Spinal cord (tissue), 9 donors: ENCODE measurements at regions not wholly inside any gene's neighbourhood (a gene's known extent, or its start where the extent isn't known, plus 50 kb on each side); places are given as distances from the start of the nearest gene placed in this dataset.

ENCODE experiments used
- DNase-seq, 6 donors: peaks; one replicate each; pipeline versions ENCODE4 v3.0.0 to v3.0.0-alpha.2; 2013 to 2015; ENCODE audit warnings: low spot score in 6 of 6, low read depth in 4 of 6
- H3K27ac ChIP-seq: one replicate; pipeline ENCODE4 v1.5.1; 2013; ENCODE audit warnings: low read depth, low read length, control low read depth
- H3K27me3 ChIP-seq: one replicate; pipeline ENCODE4 v1.6.1; 2013; ENCODE audit warnings: low read length; ENCODE audit not compliant: control insufficient read depth, insufficient read depth
- H3K36me3 ChIP-seq: one replicate; pipeline ENCODE4 v1.6.1; 2013; ENCODE audit warnings: low read length; ENCODE audit not compliant: control insufficient read depth, insufficient read depth
- H3K4me1 ChIP-seq: one replicate; pipeline ENCODE4 v1.6.1; 2013; ENCODE audit warnings: low read length; ENCODE audit not compliant: control insufficient read depth, insufficient read depth
- H3K4me3 ChIP-seq: one replicate; pipeline ENCODE4 v1.5.1; 2013; ENCODE audit warnings: low read depth, low read length, control low read depth
- H3K9me3 ChIP-seq: one replicate; pipeline ENCODE4 v1.6.1; 2013; ENCODE audit warnings: low read length; ENCODE audit not compliant: control insufficient read depth, insufficient read depth
- WGBS: methylation state at CpG from one replicate; pipeline ENCODE4 v1.1.5; 2013; ENCODE audit warnings: missing lambda C conversion rate; ENCODE audit not compliant: insufficient coverage; 5-methylcytosine and 5-hydroxymethylcytosine counted together
- donor health status: healthy.

DNA sequence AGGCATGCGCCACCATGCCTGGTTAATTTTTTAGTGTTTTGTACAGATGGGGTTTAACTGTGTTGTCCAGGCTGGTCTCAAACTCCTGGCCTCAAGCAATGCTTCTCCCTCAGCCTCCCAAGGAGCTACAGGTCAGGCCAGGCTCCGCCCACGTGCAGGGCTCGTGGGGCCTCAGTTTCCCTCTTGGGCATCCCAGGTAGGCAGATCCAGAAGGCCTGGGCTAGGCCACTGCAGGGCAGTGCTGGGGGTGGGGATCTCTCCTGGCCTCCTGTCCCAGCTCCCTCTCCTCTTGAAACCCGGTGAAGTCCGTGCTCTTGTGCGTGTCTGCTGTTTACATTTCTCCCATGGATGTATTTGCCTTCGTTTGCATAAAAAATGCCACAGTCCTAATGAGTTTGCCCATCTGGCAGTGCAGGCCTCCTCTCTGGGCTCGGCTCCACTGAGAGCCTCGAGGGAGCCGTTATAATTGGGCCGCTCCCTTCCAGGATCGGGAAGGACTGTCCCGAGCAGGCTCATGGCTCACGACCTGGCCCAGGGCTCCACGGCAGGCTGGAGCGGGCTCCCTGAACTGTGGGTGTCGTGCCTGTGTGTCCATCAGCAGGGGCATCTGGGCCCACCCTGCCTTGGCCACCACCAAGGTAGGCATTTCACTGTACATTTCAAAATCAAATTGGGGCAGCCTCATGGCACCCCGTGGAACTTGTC lies 52.6 kb upstream of the RUFY1 start:
- Histone ChIP-seq H3K36me3 (no peaks in the 10 kb centered on the region), H3K27ac (no peak overlapping the region), H3K4me3 (no peak overlapping the region), H3K9me3 (no peaks in the 10 kb centered on the region), H3K4me1 (peaks cover 4% of the 10 kb centered on the region), H3K27me3 (no peaks in the 10 kb centered on the region)
- WGBS = 61% methylated on average over 15 of the region's 19 CpGs
- peak in 2 of 6 donors; percentile 44 to 62 for DNase-seq

DNA sequence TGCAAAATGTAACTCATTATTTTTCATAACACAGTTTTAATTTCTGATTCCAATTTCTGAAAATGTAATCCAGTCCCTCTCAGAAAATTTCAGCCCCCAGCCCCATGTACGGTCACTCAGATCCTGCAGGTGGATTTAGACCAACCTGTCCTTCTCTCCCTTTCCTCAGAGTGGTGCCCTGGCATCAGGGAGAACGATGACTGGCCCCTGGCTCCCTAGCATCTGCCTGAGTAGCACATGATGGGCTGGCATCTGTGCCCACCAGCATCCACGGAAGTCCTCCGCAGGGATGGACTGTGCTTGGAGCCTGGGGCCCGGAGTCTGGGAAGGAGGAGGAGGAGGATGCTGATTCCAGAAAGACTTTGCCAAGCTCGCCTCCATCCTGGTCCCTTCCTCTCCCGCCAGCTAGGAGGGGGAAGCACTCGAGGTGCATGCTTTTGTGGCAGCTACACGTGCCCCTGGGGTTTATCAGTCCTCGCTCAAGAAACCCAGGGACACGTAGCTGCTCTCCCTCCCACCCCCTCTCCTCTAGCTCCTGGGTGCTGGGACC lies 54.4 kb upstream of the RUFY1 start:
- no peaks in the 10 kb centered on the region for H3K36me3 ChIP-seq
- no peak for DNase-seq
- no peaks in the 10 kb centered on the region for H3K27me3 ChIP-seq
- peaks cover 4% of the 10 kb centered on the region for H3K4me1 ChIP-seq
- H3K27ac ChIP-seq = no peak overlapping the region
- 55% methylated on average over 8 of the region's 11 CpGs for WGBS
- no peak overlapping the region for H3K4me3 ChIP-seq
- H3K9me3 ChIP-seq = no peaks in the 10 kb centered on the region

DNA sequence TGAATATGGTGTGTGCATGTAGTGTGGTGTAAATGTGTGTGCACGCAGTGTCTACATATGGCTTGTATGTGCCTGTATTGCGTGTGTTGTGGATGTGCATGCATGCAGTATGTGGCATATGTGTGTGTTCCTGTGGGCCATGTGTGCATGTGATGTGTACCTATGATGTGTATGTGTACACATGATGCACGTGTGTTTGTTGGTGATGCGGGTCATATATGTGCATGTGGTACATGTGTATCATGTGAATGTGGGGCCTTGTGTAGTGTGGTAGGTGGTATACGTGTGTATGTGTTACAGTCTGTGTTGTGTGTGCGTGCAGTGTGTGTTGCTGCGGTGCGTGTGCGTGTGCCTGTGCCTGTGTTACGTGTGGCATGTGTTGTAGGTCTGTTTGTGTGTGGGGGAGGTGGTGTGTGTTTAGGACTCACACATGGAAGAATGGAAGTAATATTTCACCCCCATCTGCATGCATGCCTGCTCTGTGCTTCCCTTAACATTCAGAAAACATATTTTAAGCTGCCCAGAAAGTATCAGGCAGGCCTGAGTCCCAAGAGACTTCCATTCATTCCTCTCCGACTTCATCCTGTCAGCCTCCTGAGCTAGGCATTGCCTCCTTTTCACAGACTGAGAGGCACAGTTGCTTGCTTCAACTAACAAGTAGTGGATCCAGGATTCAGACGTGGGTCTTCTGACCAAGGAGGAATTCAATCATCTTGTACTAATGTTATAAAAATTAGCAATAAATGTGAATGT lies 55.4 kb upstream of the RUFY1 start:
- Histone ChIP-seq H3K4me3 (no peak overlapping the region), H3K9me3 (no peaks in the 10 kb centered on the region), H3K27me3 (no peaks in the 10 kb centered on the region), H3K27ac (no peak overlapping the region), H3K36me3 (no peaks in the 10 kb centered on the region), H3K4me1 (peaks cover 4% of the 10 kb centered on the region)
- WGBS = 85% methylated on average over 7 of the region's 12 CpGs
- no peak for DNase-seq

DNA sequence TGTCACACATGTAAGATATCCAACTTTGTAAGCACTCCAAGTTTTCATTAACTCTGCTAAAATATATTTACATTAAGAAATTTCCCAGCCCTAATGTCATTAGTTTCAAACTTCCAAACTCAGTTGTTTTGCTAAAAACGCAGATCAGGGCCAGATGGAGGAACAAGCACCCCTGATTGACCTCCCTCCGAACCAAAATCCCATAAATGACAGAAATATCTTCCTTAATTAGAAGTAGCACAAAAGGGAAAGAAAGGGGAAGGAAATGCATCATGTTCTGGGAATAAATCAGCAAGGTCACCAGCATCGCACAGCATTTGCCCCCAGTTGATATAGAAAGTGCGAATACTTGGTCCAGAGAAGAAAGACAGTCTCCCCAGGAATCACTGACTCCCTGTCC lies 61.4 kb upstream of the RUFY1 start:
- WGBS = 93% methylated on average over 2 of the region's 4 CpGs
- Histone ChIP-seq H3K9me3 (no peaks in the 10 kb centered on the region), H3K27me3 (no peaks in the 10 kb centered on the region), H3K4me1 (peaks cover 16% of the 10 kb centered on the region), H3K4me3 (no peak overlapping the region), H3K36me3 (no peaks in the 10 kb centered on the region), H3K27ac (no peak overlapping the region)
- no peak for DNase-seq

DNA sequence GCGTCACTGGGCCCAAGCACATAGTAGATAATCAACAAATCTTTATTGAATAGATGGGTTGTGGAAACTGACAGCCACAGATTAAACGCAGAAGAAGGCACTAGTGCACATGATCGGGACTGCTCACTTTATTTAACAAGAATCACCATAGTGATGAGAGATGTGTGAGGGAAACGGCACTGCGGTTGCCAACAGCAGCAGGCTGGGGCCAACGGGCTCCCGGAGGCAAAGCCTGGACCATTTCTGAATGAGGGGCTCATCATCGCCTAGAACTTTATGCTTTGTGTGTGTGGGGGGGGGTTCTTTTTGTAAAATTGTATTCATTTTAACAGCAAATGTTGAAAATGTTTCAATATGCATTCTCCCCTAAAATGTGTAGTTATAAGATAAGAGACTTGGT lies 61.9 kb upstream of the RUFY1 start:
- H3K27me3 ChIP-seq = no peaks in the 10 kb centered on the region
- H3K4me3 ChIP-seq = no peak overlapping the region
- no peaks in the 10 kb centered on the region for H3K9me3 ChIP-seq
- no peak overlapping the region for H3K27ac ChIP-seq
- H3K4me1 ChIP-seq = peaks cover 16% of the 10 kb centered on the region
- DNase-seq = peak in 2 of 6 donors; percentile 69 to 79
- H3K36me3 ChIP-seq = no peaks in the 10 kb centered on the region
- 26% methylated on average over 3 of the region's 8 CpGs for WGBS

DNA sequence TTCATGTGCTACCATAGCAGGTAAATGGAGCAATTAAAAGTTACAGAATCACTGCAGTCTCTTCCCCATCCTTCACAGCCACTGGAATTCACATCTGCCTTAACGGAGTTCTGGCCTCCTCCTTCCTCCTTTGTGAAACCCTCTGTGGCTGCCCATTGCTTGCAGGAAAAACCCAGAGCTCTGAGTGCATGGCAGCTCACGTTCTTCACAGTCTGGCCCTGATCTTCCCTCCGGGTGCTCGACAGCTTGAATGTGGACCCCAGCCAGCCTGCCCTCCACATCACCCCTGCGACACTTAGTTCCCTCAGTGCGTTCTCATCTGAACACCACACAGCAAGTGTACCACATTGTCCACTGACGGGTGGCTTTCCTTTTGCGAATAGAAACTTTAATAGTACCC lies 63.2 kb upstream of the RUFY1 start:
- 78% methylated on average over 6 of the region's 8 CpGs for WGBS
- Histone ChIP-seq H3K4me3 (no peak overlapping the region), H3K27ac (no peak overlapping the region), H3K9me3 (no peaks in the 10 kb centered on the region), H3K27me3 (no peaks in the 10 kb centered on the region), H3K36me3 (no peaks in the 10 kb centered on the region), H3K4me1 (peaks cover 16% of the 10 kb centered on the region)
- no peak for DNase-seq

DNA sequence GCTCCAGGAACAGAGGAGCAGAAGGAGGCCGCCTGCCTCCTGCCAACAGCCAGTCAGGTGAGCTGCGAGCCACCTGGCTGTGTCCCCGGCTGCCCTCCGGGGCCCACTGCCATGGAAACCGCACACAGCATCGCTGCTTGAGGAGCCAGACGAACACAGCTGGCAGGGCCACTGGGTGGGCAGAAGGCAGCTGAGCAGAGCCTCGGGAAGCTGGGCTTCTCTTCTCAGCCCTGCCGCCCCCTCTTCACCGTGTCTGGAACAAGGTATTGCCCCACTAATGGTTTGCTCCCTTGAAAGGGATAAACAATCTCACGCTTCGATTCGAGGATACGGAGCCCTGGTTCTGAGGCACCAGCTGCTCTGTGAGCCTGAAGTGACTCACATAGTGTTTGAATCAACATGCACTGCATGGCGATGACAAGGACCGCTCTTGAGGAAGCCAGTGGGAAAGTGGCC lies 63.7 kb upstream of the RUFY1 start:
- no peaks in the 10 kb centered on the region for H3K27me3 ChIP-seq

DNA sequence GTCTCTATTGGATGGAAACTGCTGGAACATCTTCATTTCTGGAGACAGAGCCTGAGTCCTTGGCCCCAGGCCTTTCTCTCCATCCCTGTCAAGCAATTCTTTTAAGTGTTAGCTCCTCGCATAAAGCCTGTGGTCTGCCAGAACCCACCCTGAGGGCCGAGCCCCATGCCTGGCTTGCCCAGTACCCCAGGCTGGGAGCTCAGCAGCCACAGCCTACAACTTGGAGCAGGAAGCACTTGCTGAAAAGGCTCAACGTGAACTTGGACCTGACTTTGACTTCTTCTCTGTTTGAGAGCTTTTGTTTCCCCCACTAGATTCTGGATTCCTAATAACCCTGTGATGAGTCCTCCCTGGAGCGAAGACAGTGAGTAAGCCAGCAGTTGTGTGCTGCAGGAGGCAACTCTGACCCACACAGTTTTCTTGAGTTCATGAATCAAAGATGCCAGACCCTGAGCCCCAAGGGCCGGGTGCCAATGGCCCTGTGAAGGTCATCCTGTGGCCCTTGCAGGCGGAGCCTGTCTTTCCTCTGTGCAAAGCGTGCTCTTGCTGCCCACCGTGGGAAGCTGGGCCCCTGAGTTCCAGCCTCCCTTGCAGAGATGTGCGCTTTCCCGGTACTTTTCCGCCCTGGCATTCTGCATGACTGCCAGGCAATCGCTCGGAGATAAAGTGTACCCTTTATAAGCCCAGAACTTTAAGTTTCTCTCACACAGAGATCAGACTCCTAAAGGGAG lies 64.3 kb upstream of the RUFY1 start:
- no peaks in the 10 kb centered on the region for H3K36me3 ChIP-seq
- no peak overlapping the region for H3K27ac ChIP-seq
- H3K4me3 ChIP-seq = no peak overlapping the region
- WGBS = 65% methylated on average over 12 of the region's 13 CpGs
- no peak for DNase-seq
- no peaks in the 10 kb centered on the region for H3K9me3 ChIP-seq
- H3K27me3 ChIP-seq = no peaks in the 10 kb centered on the region
- H3K4me1 ChIP-seq = peaks cover 16% of the 10 kb centered on the region

More for the DNA sequence above, 63.7 kb upstream of the RUFY1 start:
- no peaks in the 10 kb centered on the region for H3K36me3 ChIP-seq
- peaks cover 16% of the 10 kb centered on the region for H3K4me1 ChIP-seq
- no peak overlapping the region for H3K4me3 ChIP-seq
- 44% methylated on average over 16 of the region's 16 CpGs for WGBS
- H3K27ac ChIP-seq = no peak overlapping the region
- no peaks in the 10 kb centered on the region for H3K9me3 ChIP-seq
- peak in 2 of 6 donors; percentile 17 to 70 for DNase-seq

DNA sequence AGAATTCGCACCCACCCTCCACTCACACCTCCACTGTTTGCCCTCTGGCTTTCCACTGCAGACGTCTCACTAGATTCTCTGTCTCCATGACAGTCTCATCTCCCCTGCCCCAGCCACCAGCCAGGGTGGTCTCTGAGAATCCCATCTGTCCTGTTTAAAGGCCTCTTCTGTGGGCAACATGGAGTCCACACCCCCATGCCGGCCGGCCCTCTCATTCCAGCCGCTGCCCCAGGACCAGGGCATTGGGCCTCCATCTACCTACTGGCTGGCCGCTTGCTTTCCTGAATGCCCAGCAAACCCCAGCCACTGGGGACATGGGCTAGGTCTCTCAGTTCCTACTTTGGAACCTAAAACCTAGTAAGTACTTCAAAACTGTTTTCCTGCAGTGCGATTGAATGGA lies 65.6 kb upstream of the RUFY1 start:
- peaks cover 16% of the 10 kb centered on the region for H3K4me1 ChIP-seq
- no peak overlapping the region for H3K4me3 ChIP-seq
- no peak overlapping the region for H3K27ac ChIP-seq
- no peaks in the 10 kb centered on the region for H3K27me3 ChIP-seq
- H3K36me3 ChIP-seq = no peaks in the 10 kb centered on the region
- 93% methylated on average over 6 of the region's 7 CpGs for WGBS
- no peaks in the 10 kb centered on the region for H3K9me3 ChIP-seq
- DNase-seq = no peak
